HG02938 (cell line): ENCODE measurements at regions not wholly inside any gene's neighbourhood (a gene's known extent, or its start where the extent isn't known, plus 50 kb on each side); places are given as distances from the start of the nearest gene placed in this dataset.
"Not testable (repeated sequence)": the region's sequence is repeated elsewhere in the genome, so short reads cannot be mapped to it uniquely, and the experiment has no call there.

Experiments
- ATAC-seq: cut with Tn5 transposase; IDR thresholded peaks from one replicate; pipeline ENCODE4 v1.9.1; 2021; ENCODE audit warnings: mild to moderate bottlenecking, moderate library complexity; ENCODE audit not compliant: unreplicated experiment

DNA sequence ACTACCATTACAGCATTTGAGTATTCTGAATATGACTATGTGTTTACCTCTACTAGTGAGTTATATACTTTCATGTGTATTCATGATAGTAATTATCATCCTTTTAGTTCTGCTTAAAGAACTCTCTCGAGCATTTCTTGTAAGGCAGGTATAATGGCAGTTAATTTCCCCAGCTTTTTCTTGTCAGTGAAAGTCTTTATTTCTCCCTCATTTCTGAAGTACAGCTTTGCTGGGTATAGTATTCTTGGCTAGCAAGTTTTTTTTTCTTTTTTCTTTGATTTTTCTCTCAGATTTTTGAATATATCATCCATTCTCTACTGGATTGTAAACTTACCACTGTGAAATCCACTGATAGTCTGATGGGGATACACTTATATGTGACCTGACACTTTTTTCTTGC is 165.9 kb upstream of the ARHGAP5 start:
- ATAC-seq, result no peak

DNA sequence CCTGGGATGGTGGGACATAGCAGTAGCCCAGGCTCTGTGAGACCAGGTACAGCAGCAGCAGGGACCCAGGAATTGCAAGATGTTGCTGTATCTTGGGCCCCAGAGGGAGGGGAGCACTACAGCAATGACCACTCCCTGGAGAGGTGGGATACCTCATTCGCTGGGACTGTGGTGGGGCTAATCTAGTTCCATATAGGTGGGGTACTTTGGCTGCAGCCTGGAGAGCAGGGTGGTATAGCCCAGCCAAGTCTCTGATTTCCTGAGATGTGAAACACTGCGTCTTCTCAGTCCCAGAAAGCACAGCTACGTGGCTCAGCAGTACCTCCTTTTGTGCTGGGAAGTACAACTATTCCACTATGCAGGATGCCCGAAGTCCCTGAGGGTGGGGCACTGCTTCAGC is 163.7 kb upstream of the ARHGAP5 start:
- ATAC-seq, result no peak

DNA sequence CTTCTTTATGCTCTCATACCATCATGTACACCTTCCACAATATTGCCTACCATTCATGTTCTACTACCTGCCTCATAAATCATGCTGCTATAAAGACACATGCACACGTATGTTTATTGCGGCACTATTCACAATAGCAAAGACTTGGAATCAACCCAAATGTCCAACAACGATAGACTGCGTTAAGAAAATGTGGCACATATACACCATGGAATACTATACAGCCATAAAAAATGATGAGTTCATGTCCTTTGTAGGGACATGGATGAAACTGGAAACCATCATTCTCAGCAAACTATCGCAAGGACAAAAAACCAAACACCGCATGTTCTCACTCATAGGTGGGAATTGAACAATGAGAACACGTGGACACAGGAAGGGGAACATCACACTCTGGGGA is 158.8 kb upstream of the ARHGAP5 start:
- not testable (repeated sequence) for ATAC-seq

DNA sequence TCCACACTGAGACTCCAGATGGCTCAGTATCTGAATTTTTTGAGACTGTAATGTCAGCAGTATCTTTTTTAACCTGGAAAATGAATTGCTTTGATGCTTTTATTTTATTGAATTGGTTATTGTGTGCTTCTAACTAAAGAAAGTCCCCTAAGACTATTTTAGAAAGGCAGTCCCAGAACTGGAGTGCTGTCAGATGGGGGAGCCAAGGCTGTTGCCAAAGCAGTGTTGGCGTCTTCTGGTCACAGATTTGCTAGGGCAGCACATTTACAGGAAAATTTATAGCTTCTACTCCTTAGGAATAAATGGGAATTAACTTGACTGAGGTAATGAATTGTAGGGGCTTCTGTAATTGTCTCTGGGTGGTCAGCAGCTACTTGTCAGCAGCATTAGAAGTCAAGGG is 157.1 kb upstream of the ARHGAP5 start:
- ATAC-seq, result no peak

DNA sequence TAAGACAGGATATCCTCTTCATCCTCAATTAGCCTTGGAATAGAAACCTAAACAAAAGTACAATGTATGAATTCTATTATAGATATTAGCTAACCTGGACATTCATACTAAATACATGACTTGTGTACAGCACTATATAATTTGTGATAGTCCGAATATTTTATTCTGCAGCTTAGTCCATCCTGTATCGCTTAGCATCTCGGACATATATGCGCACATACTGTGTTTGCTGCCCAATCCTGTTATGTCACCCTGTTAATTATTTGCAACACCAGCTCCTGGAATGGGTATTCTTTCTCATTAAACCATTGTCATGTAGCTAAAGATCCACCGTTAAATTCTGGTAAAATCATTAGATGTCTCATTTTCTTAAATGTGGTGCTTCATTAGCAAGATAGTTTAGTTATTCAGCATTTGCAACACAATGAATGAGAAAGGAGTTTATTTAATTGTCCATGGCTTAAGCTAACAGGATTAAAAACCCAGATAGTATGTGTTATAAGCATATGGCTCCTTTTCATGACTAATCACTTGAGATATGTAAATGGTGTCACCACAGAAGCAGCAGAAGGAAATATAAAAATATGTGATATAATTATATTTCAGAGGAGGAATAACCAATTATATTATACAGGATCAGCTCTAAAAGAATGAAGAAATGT is 156.0 kb upstream of the ARHGAP5 start:
- no peak for ATAC-seq

DNA sequence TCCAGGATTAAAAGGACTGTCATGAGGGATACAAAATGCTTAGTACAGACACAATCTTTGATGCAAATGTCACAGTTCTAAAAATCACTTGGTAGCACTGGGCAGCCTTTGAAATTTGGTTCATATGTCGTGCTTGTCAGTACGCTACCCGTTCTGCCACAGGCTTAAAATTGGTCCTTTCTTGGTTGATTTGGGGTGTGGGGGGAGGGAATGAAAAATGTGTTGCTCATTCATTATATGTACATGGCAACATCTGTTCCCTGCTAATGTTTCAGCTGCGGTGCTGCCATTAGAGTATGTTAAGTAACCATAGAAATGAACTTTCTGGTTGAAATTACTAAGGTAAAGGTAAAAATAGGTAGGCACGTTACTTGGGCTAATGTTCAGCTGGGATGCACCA is 155.4 kb upstream of the ARHGAP5 start:
- no peak for ATAC-seq

DNA sequence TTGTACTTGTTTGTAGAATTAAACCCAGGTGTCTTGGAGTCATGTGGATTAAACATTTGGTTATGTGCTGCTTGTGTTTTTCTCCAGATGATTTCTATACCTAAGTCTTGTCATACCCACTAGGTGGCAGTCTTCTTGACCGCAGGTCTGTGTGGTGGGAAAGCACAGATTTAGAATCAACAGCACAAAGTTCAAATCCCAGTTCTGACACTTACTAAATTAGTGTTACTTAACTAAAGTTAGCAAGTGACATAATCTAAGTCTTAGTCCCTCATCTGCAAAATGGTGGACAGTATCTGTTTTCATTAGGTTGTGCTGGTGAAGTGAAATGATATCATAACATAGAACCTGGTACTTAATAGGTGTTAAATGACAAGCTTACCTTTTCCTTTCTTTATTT is 151.0 kb upstream of the ARHGAP5 start:
- ATAC-seq, result no peak

DNA sequence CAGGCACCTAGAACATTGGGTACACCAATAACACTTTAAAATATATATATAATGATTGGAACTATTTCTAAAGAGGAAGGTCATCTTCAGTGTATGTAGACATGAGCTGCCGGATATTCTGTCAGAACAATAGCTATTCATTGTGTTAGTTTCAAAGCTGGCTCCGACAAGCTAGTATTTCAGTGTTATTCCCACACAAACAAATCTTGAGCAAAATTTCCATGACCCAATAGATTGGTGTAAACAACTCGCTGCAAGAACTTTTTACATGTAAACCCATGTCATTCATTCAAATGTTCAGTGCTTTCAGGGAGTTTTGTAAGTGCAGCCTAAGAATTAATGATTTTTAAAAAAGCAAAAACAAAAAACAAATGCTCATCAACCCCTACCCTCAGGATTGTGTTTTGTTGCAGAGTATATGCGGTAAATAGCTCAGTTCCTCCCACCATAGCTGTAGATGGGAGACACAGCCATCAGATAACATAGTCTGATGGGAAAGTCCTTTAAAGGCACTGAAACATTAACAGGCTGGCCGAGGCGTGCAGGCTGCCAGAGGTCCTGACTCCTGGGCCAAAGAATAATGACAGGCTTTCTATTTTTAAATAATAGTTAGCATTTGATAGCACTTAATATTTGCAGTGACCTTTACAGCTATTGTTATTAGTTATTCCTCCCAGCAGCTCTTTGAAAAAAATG is 150.3 kb upstream of the ARHGAP5 start:
- no peak for ATAC-seq

DNA sequence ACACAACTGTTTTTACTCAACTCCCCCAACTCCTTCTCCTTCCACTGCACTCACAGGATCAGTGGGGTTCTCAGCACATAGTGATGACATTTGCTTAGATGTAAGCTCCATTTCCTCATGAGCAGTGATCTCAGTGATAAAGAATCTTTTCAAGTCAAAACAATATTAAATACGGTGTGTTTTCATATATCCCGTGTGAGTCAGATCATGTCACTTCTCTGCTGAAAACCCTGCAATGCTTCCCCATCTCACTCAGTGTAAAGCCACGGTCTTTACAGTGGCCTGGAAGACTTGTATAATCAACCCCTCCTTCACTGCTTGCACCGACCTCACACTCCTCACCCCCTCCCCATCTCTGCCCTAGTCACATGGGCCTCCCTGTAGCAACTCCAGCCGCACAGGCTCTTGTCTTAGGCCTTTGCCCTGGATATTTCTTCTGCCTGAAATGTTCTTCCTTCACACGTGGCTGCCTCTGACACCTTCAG is 149.7 kb upstream of the ARHGAP5 start:
- ATAC-seq, result no peak

DNA sequence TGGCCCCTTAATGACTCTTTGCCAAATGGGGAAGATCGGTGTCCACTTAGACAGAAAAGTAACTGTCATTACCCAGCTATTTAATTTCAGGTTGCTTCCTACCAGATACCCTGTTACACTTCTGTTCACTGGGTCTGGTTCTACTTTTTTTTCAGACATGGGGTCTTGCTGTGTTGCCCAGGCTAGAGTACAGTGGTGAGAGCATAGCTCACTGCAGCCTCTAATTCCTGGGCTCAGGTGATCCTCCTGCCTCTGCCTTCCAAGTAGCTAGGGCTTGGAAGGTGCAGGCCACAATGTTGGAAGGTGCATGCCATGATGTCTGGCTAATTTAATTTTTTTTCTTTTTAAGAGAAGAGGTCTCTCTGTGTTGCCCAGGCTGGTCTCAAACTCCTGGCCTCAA is 147.0 kb upstream of the ARHGAP5 start:
- no peak for ATAC-seq

DNA sequence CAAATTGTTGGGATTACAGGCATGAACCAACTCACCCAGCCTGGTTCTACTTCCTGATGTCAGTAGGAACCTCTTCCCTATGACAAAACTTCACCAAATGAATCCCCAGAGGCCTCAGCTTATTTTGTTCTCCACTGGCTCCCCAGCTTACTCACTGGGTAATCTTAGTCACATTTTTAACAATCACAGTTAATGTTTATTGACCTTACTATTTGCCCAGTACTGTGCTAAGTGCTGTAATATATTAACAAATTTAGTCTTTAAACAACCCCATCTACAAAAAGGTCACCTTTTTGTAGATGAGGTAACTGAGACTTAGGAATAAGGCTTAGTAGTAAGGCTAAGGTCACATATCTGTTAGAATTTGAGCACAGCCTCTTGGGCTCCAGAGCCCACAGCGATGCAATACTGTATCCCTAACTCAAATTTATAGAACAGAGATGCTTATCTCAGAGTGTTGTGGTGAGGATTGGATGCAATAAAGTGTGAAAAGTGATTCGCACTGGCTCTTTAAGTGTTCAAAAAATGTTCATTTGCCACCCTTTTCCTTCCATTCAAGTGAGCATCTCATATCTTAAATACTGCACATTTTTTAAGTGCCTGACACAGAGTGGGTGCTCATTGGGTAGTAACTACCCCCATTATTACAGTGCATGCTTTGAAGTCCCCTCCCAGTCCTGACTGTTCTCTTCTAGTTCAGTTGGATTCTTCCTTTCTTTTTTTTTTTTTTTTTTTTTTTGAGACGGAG is 146.4 kb upstream of the ARHGAP5 start:
- ATAC-seq, result no peak

DNA sequence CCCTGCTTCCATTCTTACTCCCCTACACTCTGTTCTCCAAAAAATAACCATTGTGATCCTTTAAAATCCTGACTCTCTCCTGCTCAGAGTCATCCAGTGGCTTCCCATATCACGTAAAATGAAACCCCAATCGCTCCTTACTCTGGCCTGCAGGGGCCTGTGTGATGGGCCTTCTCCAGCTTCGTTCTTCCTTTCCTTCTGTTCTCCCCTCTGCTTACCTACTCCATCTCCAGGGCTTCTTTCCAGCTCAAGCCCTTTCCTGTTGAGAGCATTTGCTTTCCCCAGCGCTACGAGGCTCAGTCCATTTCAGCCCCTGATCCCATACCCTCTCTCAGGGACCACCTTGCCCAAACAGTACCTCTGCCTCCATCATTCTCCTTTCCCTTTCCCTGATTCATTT is 144.4 kb upstream of the ARHGAP5 start:
- no peak for ATAC-seq

DNA sequence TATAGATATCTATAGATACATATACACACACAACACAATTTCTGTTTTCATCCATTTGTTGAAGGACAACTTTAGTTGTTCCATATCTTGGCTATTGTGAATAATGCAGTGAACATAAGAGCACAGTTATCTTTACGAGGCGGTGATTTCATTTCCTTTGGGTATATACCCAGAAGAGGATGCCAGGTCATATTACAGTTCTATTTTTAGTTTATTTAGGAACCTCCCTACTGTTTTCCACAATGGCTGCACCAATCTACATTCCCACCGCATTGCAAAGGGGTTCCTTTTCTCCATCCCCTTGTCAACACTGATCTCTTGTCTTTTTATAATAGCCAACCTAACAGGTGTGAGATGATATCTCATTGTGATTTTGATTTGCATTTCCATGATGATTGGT is 143.4 kb upstream of the ARHGAP5 start:
- no peak for ATAC-seq

DNA sequence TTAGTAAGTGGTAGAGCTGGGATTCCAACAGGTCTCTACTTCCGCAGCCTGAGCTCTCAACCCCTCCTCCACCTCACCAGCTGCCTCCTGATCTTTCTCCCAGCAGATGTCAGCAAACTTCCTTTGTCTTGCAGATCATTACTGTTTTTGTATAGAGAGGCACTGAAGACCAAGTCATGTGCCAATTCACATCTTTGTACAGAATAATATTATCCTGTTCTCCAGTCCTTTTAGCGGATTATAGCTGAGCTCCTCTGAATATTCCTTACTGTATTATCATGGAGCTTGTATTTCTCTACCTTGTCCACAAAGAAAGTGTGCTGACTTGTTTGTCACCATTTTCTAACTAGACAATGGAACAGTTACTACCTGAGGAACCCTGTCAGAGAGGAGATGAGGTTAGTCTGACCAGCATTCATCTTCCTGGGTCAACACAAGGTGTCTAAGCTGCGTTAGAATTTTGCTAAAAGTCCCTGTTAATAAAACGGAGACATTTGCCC is 142.3 kb upstream of the ARHGAP5 start:
- ATAC-seq, result no peak

DNA sequence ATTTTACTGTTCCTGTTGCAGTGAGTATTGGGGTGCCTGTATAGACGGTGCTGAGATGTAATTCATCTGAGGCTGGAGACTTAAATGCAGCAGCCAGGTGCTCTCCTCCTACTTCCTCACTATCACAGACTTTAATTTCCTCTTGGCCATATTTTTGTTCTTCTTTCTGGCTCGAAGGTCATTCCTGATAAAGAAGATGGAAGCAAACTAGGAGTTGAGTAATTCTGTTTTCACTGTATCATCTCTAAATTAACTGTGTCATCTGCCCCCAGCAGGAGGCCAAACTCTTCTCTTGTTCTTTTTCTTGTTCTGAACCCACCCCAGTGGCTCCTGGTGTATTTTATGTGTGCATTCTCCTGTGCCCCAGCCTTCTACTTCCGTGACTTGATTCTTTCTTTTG is 141.7 kb upstream of the ARHGAP5 start:
- ATAC-seq, result no peak

DNA sequence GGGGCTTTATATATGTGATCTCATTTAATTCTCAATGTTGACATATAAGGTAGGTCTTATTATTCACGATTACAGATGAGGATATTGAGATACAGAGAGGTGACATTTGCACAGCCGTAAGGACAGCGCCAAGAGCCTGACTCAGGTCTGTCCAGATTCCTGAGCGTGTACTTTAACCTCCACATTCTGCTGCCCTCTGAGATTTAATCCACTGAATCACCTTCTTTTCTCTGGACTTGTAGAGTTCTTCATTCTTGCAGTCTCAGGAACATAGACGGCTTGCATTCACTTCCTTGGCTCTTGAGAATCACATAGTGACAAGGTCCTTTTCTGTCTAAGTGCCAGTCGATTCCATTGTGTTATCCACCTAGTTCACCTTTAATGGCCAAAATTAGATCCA is 141.0 kb upstream of the ARHGAP5 start:
- ATAC-seq, result no peak

DNA sequence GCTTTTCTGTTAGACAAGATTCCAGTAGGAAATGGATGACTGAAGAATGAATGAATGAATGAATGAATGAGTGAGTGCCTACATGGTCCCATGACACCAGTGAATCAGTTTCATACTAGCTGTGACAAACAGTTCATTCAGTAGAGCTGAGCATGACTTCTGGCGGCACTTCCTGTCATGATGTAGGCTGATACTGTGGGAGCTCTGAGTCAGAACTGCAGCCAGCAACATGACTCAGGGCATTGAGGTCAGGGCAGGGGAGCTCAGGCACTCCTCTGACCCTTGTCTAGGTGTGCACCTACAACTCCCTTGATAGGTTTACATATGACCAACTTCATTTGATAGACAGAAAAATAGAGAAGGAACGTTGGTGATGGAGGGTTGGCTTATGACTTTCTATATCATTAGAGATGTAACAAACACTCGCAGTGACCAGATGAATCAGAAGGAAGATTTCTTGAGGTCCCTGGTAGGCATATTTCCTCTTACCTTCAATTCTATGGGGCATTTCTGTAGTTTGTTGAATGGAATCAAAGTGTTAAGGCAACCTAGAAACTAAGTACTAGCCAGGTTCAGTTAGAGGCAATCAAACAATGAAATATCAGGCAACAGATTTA is 139.3 kb upstream of the ARHGAP5 start:
- ATAC-seq, result peak; percentile 99

DNA sequence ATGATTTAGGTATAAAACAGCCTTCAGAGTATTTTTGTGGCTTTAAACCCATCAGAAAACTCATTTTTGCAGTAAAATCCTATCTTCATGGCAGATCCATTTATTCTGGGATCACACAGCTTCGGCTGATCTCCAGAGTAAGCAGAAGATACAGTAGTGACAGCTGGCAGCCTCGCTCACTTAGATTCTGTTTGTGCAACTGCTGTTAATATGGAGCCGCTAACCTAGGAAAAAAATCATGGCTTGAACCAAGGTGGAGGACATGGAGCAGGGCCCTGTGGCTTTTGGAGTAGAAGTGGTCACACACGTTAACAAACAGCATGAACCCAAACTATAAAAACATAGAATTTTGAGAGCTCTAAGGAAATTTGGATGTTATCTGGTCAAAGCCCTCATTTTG is 137.2 kb upstream of the ARHGAP5 start:
- no peak for ATAC-seq

DNA sequence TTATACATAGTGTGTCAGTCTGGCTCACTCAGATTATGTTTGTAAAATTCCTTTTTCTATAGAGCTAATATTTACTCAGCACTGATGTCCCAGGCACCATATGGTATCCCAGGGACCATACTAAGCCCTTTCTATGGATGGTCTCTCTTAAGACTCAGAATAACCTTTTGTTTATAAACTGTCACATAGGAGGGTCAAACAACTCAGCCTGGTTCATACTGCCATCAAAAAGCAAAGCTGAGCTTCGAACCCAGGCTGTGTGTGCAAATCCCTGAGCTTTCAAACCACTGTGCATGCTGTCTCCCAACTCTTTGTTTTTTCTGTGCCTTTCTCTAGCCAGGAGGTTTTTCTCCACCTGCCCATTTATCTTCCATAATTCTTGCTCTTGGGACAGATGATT is 135.6 kb upstream of the ARHGAP5 start:
- no peak for ATAC-seq

DNA sequence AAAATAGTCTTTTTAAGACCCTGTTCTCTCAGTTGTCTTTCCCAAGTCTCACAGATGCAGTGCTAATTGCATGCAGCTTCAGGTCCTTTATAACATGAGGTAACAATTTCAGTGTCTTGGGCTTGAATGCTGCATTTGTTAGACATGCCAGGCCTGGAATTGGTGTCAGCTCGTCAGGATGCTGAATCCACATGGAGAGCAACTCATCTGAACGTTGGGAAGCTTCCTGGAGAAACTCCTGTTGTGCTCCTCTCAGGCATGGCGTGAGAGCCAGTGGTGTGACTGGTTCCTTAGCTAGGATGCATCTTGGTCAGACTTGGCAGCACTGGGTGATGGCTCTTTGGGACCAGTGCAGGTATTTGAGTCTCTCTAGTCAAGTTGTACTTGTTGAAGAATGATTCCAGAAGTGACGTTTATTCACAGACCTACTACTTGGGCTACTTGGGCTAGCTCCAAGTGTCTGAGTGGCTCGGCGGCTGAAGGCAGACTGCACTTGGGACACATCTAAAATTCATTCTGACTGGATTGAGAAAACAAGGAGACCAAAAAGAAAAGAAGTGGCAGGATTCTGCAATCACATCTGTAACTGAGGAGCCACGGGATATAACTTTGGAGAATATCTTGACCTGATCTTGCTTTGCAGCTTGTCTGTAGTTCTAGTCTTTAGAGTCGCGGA is 134.8 kb upstream of the ARHGAP5 start:
- no peak for ATAC-seq
